GM10266 (cell line): ENCODE measurements at regions not wholly inside any gene's neighbourhood (a gene's known extent, or its start where the extent isn't known, plus 50 kb on each side); places are given as distances from the start of the nearest gene placed in this dataset.

Experiments used
- DNase-seq: peaks from one replicate; pipeline ENCODE4 v3.0.0; 2012; ENCODE audit errors: extremely low spot score
- TF ChIP-seq, protein P1 (sequence below): IDR thresholded peaks from 2 replicates; pipeline ENCODE4 v1.5.1; 2012; ENCODE audit warnings: mild to moderate bottlenecking, low read depth; ENCODE audit not compliant: control insufficient read depth, insufficient read depth; ENCODE audit errors: missing control alignments

DNA sequence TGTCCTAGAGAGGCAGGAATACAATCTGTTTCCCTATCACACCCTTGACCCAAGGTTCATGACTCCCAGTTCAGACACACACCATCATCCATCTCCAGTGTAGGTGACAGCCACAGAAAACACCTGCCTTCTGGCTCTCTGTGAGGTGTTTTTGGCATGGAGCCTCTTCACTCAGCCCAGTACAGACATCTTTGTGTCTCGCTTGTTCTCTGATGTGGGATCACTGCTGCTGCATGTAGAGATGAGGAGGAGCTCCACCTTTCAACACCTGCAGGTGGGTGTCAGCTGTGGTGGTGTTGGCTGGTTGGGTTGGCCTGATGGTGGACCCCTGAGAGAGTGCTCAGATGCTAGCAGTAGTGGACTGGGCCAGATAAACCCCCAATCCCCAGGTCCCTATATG is 916.7 kb upstream of the B3GALT2 start:
- TF ChIP-seq, protein P1, sequence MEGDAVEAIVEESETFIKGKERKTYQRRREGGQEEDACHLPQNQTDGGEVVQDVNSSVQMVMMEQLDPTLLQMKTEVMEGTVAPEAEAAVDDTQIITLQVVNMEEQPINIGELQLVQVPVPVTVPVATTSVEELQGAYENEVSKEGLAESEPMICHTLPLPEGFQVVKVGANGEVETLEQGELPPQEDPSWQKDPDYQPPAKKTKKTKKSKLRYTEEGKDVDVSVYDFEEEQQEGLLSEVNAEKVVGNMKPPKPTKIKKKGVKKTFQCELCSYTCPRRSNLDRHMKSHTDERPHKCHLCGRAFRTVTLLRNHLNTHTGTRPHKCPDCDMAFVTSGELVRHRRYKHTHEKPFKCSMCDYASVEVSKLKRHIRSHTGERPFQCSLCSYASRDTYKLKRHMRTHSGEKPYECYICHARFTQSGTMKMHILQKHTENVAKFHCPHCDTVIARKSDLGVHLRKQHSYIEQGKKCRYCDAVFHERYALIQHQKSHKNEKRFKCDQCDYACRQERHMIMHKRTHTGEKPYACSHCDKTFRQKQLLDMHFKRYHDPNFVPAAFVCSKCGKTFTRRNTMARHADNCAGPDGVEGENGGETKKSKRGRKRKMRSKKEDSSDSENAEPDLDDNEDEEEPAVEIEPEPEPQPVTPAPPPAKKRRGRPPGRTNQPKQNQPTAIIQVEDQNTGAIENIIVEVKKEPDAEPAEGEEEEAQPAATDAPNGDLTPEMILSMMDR = no peak
- no peak for DNase-seq

DNA sequence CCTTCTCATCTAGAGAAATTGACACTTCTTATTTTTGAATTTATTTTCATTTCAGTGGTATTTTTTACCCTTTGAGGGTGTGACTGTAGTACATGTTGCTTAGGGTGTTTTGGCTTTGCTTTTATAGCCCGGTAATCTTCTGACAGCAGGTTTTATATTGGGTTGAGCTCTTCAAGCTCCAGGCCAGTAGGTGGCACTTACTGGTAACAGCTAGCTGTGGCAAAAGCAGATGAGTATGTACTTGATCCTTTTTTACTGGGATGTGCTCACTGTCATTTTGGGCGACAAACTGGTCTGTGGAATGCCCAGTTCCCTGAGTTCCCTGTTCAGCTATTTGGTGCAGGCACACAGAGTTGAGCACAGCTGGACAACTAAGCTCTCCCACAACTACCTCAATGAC is 916.2 kb upstream of the B3GALT2 start:
- no peak for DNase-seq

DNA sequence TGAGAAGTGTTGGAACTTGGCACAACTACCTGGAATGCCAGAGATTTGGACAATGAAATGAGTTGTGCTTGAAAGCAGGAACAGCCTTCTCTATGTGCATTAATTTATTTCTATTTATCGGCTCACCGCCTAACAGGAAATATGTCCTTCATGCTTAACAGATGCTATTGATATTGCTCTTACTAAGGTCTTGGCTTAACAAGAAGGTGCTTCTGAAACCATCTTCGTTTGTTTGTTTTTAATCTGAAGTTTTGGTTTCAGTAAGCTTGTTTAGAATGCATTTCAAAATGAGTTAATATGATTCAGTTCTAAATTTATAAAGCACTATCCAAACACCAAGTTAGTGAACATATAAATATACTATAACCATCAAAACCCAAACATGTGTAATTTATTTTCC is 898.3 kb upstream of the B3GALT2 start:
- DNase-seq = no peak
- TF ChIP-seq, protein P1 = no peak

More for the DNA sequence above, 916.2 kb upstream of the B3GALT2 start:
- TF ChIP-seq, protein P1 = peak; percentile 27

DNA sequence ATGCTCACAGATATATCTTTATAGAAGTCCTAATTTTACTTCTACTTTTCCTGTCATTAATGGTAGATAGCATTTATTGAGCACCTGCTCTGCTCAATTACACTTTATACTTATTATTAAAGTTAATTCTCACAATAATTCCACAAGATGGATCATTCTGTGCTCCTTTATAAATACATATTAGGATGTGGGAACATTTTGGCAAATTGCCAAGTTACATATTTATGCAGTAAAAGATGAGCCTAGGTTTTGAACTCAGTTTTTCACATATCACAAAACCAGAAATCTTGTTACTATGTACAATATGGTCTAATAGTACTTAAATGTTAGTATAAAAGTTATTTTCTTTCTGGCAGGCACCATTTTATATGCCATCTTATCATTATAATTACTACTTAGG is 895.0 kb upstream of the B3GALT2 start:
- TF ChIP-seq, protein P1 = no peak
- DNase-seq = no peak

DNA sequence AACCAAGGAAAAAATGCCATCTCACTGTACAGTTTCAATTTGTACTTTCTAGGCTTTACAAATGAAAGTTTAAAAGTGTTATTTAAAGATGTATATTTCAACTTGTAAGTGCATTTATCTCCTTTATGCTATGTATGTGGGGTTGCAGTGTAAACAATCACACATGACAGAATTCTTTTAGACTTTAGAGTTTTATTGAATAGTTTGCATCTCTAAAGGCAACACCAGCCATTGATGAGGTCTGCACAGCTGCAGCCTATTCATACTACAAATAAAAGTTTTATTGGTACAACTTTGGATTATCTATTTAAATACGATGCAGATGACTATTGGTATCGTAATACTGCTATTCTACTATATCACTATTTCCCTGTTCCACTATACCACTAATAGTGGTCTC is 894.4 kb upstream of the B3GALT2 start:
- TF ChIP-seq, protein P1 = no peak
- no peak for DNase-seq

DNA sequence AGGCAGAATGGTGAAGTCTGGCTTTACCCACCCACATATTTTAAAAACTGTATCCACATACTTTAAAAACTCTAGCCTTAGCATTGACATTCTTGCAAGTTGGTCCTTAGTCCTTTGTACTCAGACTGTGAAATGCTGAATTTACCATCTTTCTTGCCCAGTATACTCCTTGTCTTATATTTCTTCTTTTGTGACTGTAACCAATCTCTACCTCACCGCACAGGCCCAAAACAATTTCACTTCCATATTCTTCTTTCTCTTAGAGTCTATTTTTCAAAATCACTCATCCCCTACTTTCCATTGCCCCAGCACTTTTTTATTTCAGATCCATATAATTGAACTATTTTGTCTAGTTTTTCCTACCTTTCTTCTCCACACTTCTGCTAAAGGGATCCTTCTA is 892.4 kb upstream of the B3GALT2 start:
- DNase-seq = no peak
- TF ChIP-seq, protein P1 = no peak

DNA sequence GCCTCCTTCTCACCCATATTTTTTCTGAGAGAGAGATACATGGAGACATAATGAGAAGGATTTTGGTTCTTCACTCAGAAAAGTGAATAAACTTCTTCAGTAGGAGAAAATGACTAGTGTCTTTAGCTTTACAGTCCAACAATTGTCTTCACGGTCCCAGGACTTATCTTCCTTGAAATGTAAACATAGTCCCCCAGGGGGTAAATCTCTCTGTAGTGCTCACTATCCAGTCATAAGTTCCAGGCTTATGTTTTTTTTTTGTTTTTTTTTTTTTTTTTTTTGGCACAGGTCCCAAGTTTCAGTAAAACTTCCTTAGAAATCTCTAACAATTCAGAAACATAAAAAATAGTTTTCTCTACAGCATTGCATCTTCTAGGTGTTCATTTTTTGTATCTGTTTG is 890.2 kb upstream of the B3GALT2 start:
- TF ChIP-seq, protein P1 = no peak
- no peak for DNase-seq

DNA sequence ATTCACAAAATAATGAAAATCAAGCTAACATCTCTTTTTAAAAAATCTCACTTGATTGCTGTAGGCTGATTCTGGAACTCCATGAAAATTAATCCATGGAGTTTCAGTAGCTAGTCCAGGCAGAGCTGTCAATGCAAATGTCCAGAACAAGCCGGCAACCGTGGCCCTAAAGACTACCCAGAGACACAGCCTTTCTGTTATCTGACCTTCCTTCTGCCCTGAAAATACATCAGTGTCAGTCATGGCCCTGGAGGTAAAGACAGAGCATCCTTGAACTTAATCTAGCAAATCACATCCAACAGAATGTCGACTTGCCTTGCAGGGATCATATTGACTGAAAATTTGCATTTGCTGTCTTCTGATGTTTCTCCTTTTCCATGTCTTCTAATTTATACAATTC is 887.4 kb upstream of the B3GALT2 start:
- TF ChIP-seq, protein P1 = no peak

More for the DNA sequence above, 887.4 kb upstream of the B3GALT2 start:
- no peak for DNase-seq
